H1 (cell line): ENCODE measurements at regions not wholly inside any gene's neighbourhood (a gene's known extent, or its start where the extent isn't known, plus 50 kb on each side); places are given as distances from the start of the nearest gene placed in this dataset.

ENCODE experiments used
- CTCF ChIA-PET: fragments of 300-600 bp; sonication (Branson Sonifier 250); formaldehyde crosslinking; loops from one replicate; lab custom pipeline; 2021; ENCODE audit not compliant: partially characterized antibody; lab: Charles Lee
- POLR2A ChIA-PET: fragments of 300-600 bp; sonication (Branson Sonifier 250); formaldehyde crosslinking; loops from one replicate; lab custom pipeline; 2021; ENCODE audit warnings: inconsistent platforms; ENCODE audit not compliant: partially characterized antibody; lab: Charles Lee
- DNase-seq, 2 experiments: peaks; one replicate each; pipeline versions ENCODE4 v3.0.0 to v3.0.0-alpha.2; 2010 to 2022; ENCODE audit warnings: low spot score in 2 of 2, low read depth in 1 of 2, mixed read lengths in 1 of 2
- FAIRE-seq: peaks from 2 replicates; lab custom pipeline; 2011; peaks lifted over from hg19 to GRCh38; lab: Jason Lieb, UNC
- H2AFZ ChIP-seq: 2 replicates; pipeline ENCODE4 v1.8.1; 2012; ENCODE audit warnings: low read length, inconsistent platforms
- H2AK5ac ChIP-seq: 2 replicates; pipeline ENCODE4 v1.6.1; 2013; ENCODE audit warnings: low read depth, low read length
- H2BK120ac ChIP-seq: replicated peaks from 2 replicates; pipeline ENCODE3; 2013; ENCODE audit warnings: low read depth, low read length, inconsistent platforms
- H2BK12ac ChIP-seq: 2 replicates; pipeline ENCODE4 v1.6.1; 2013; ENCODE audit warnings: low read depth, low read length
- H2BK15ac ChIP-seq: 2 replicates; pipeline ENCODE4 v1.6.1; 2013; ENCODE audit warnings: low read length
- H2BK20ac ChIP-seq: 2 replicates; pipeline ENCODE4 v1.6.1; 2013; ENCODE audit warnings: low read length
- H2BK5ac ChIP-seq: 2 replicates; pipeline ENCODE4 v1.6.1; 2013; ENCODE audit warnings: low read depth, low read length
- H3K14ac ChIP-seq: 2 replicates; pipeline ENCODE4 v1.6.1; 2013; ENCODE audit warnings: inconsistent platforms; ENCODE audit not compliant: insufficient read length
- H3K18ac ChIP-seq: 2 replicates; pipeline ENCODE4 v1.6.1; 2013; ENCODE audit warnings: low read length; ENCODE audit errors: extremely low read depth
- H3K23ac ChIP-seq: 2 replicates; pipeline ENCODE4 v1.6.1; 2013; ENCODE audit warnings: inconsistent platforms; ENCODE audit not compliant: insufficient read length
- H3K23me2 ChIP-seq: 2 replicates; pipeline ENCODE4 v1.6.1; 2013; ENCODE audit warnings: low read depth, low read length
- H3K27ac ChIP-seq: 2 replicates; pipeline ENCODE4 v1.6.1; 2011; ENCODE audit warnings: low read depth, low read length, inconsistent platforms
- H3K27me3 ChIP-seq, 4 experiments: replicated peaks in 1 of 4; 1 replicate in 1 of 4; 2 replicates in 3 of 4; pipeline versions ENCODE4 v1.6.1 to v1.8.1; 2011 to 2013; ENCODE audit warnings: low read length in 3 of 4, mild to moderate bottlenecking in 3 of 4, inconsistent platforms in 2 of 4, mixed read lengths in 2 of 4, moderate library complexity in 1 of 4; ENCODE audit not compliant: control insufficient read depth in 3 of 4, insufficient read depth in 3 of 4; ENCODE audit errors: extremely low read depth in 1 of 4
- H3K36me3 ChIP-seq, 4 experiments: 2 replicates each; pipeline versions ENCODE4 v1.6.1 to v1.8.1; 2011 to 2013; ENCODE audit warnings: mild to moderate bottlenecking in 4 of 4, low read length in 3 of 4, moderate library complexity in 2 of 4, control low read depth in 1 of 4, inconsistent platforms in 1 of 4; ENCODE audit not compliant: insufficient read depth in 4 of 4, control insufficient read depth in 2 of 4
- H3K4ac ChIP-seq: replicated peaks from 2 replicates; pipeline ENCODE3; 2013; ENCODE audit warnings: low read length, low read depth, mixed read lengths, inconsistent platforms; ENCODE audit not compliant: insufficient read length
- H3K4me1 ChIP-seq, 4 experiments: replicated peaks in 1 of 4; 1 replicate in 1 of 4; 2 replicates in 3 of 4; pipeline versions ENCODE4 v1.6.1 to v1.8.1; 2011 to 2013; ENCODE audit warnings: low read length in 3 of 4, inconsistent platforms in 2 of 4, mixed read lengths in 1 of 4; ENCODE audit not compliant: insufficient read depth in 4 of 4, control insufficient read depth in 3 of 4
- H3K4me2 ChIP-seq, 2 experiments: 2 replicates each; pipeline versions ENCODE4 v1.6.1 to v1.8.1; 2011 to 2013; ENCODE audit warnings: low read depth in 2 of 2, low read length in 2 of 2, control low read depth in 1 of 2, inconsistent platforms in 1 of 2, mild to moderate bottlenecking in 1 of 2; ENCODE audit not compliant: insufficient read depth in 1 of 2
- H3K4me3 ChIP-seq, 4 experiments: fragments of 200-600, 300-600 bp in 1 of 4; sonication (generic), shearing (Covaris generic), sonication (Bioruptor Twin) in 1 of 4; 2 replicates each; pipeline versions ENCODE4 v1.5.1 to v1.8.1; 2011 to 2016; ENCODE audit warnings: low read length in 4 of 4, low read depth in 3 of 4, control low read depth in 2 of 4, inconsistent platforms in 2 of 4, mild to moderate bottlenecking in 2 of 4, mixed read lengths in 1 of 4, moderate library complexity in 1 of 4; ENCODE audit not compliant: insufficient read depth in 2 of 4; ENCODE audit errors: extremely low read depth in 1 of 4
- H3K56ac ChIP-seq: replicated peaks from 2 replicates; pipeline ENCODE3; 2013; ENCODE audit warnings: low read depth, mild to moderate bottlenecking, mixed read lengths, low read length, inconsistent platforms; ENCODE audit not compliant: insufficient read length
- H3K79me1 ChIP-seq: 2 replicates; pipeline ENCODE4 v1.6.1; 2013; ENCODE audit warnings: low read depth, low read length, control low read depth
- H3K79me2 ChIP-seq, 2 experiments: 2 replicates each; pipeline versions ENCODE4 v1.6.1 to v1.8.1; 2012 to 2013; ENCODE audit warnings: low read length in 2 of 2, mild to moderate bottlenecking in 2 of 2, inconsistent platforms in 1 of 2; ENCODE audit not compliant: insufficient read depth in 2 of 2, control insufficient read depth in 1 of 2
- H3K9ac ChIP-seq, 4 experiments: replicated peaks in 1 of 4; 1 replicate in 1 of 4; 2 replicates in 3 of 4; pipeline versions ENCODE4 v1.6.1 to v1.8.1; 2011 to 2013; ENCODE audit warnings: low read depth in 3 of 4, low read length in 3 of 4, control low read depth in 2 of 4, mild to moderate bottlenecking in 2 of 4, moderate library complexity in 2 of 4, inconsistent platforms in 1 of 4; ENCODE audit errors: extremely low read depth in 1 of 4
- H3K9me3 ChIP-seq, 2 experiments: 2 replicates each; pipeline versions ENCODE4 v1.6.1 to v1.8.1; 2012 to 2013; ENCODE audit warnings: mild to moderate bottlenecking in 2 of 2, moderate library complexity in 2 of 2, control low read depth in 1 of 2, inconsistent platforms in 1 of 2, low read depth in 1 of 2, low read length in 1 of 2, mixed read lengths in 1 of 2; ENCODE audit not compliant: insufficient read depth in 2 of 2
- H4K20me1 ChIP-seq, 2 experiments: replicated peaks in 1 of 2; 2 replicates each; pipeline versions ENCODE3 to v1.8.1; 2011 to 2013; ENCODE audit warnings: inconsistent platforms in 2 of 2, low read length in 2 of 2, mild to moderate bottlenecking in 1 of 2; ENCODE audit not compliant: insufficient read depth in 2 of 2, control insufficient read depth in 1 of 2
- H4K5ac ChIP-seq: 2 replicates; pipeline ENCODE4 v1.6.1; 2013; ENCODE audit warnings: low read length, low read depth, mixed read lengths, inconsistent platforms; ENCODE audit not compliant: insufficient read length
- H4K8ac ChIP-seq: 2 replicates; pipeline ENCODE4 v1.8.0; 2013; ENCODE audit warnings: mild to moderate bottlenecking, moderate library complexity, low read length, inconsistent platforms; ENCODE audit not compliant: insufficient read depth; ENCODE audit errors: extremely low read depth
- H4K91ac ChIP-seq: replicated peaks from 2 replicates; pipeline ENCODE3; 2013; ENCODE audit warnings: low read length, mixed read lengths, inconsistent platforms; ENCODE audit not compliant: insufficient read length
- CBX5 ChIP-seq: fragments of 300-800, 300-1000 bp; sonication (generic); IDR thresholded peaks from 2 replicates; pipeline ENCODE4 v1.7.1; 2016; ENCODE audit warnings: antibody characterized with exemption, low read length, low read depth
- CEBPB ChIP-seq: IDR thresholded peaks from 2 replicates; pipeline ENCODE4 v1.6.1; 2012; ENCODE audit warnings: low read depth, low read length
- CTCF ChIP-seq, 3 experiments: IDR thresholded peaks; 1 replicate in 2 of 3; 2 replicates in 1 of 3; pipeline versions ENCODE4 v1.5.1 to v1.6.1; 2011; ENCODE audit warnings: low read length in 3 of 3, mild to moderate bottlenecking in 3 of 3, inconsistent platforms in 2 of 3, low read depth in 1 of 3, moderate library complexity in 1 of 3; ENCODE audit not compliant: insufficient read depth in 1 of 3; ENCODE audit errors: control extremely low read depth in 1 of 3
- RAD21 ChIP-seq, 2 experiments: IDR thresholded peaks in 1 of 2; conservative IDR thresholded peaks in 1 of 2; 2 replicates each; pipeline ENCODE4 v1.6.1; 2011; ENCODE audit warnings: low read depth in 2 of 2, low read length in 2 of 2, improper control_type of control experiment in 1 of 2, inconsistent platforms in 1 of 2, mild to moderate bottlenecking in 1 of 2, moderate library complexity in 1 of 2
- TEAD4 ChIP-seq: IDR thresholded peaks from 2 replicates; pipeline ENCODE4 v1.6.1; 2012; ENCODE audit warnings: low read depth, low read length, inconsistent platforms, mixed read lengths
- WGBS, 2 experiments: shearing (Covaris generic) in 1 of 2; methylation state at CpG; one replicate each; pipeline versions ENCODE4 v1.1.6 to v1.1.7; 2013 to 2015; ENCODE audit warnings: low lambda C conversion rate in 2 of 2, mixed read lengths in 2 of 2, inconsistent platforms in 1 of 2, low coverage in 1 of 2, missing lambda C conversion rate in 1 of 2; ENCODE audit not compliant: insufficient replicate concordance in 2 of 2, insufficient coverage in 1 of 2, insufficient read length in 1 of 2; ENCODE audit errors: extremely low coverage in 1 of 2, missing lambda C conversion rate in 1 of 2; 5-methylcytosine and 5-hydroxymethylcytosine counted together

GRCh38 chr6:9250852-9251251 is 815.5 kb upstream of the SLC35B3 start:
- Histone ChIP-seq H2AK5ac (no peak overlapping the region), H2BK120ac (no peak overlapping the region), H3K23me2 (no peaks in the 10 kb centered on the region), H3K4me3 (no peak overlapping the region), H4K5ac (no peak overlapping the region), H2BK5ac (no peak overlapping the region), H3K27ac (no peak overlapping the region), H3K9ac (no peak overlapping the region), H4K8ac (no peak overlapping the region), H3K23ac (no peak overlapping the region), H2AFZ (no peak overlapping the region), H3K4me1 (no peaks in the 10 kb centered on the region), H3K36me3 (no peaks in the 10 kb centered on the region), H3K56ac (no peak overlapping the region), H2BK15ac (no peak overlapping the region), H3K79me1 (no peaks in the 10 kb centered on the region), H3K14ac (no peak overlapping the region), H3K9me3 (no peaks in the 10 kb centered on the region), H3K4ac (no peak overlapping the region), H3K27me3 (no peaks in the 10 kb centered on the region), H3K79me2 (no peaks in the 10 kb centered on the region), H3K4me2 (peak overlapping the region in 1 of 2 experiments; percentile 31; a peak in 2 of 4 replicates), H2BK12ac (no peak overlapping the region), H2BK20ac (no peak overlapping the region), H4K20me1 (no peaks in the 10 kb centered on the region), H4K91ac (no peak overlapping the region), H3K18ac (no peak overlapping the region; the same call in 1 of the 2 replicates)
- ChIA-PET CTCF (interaction anchor here (0.7 to 1.9 kb wide), 15 partner anchors 15 to 1144 kb away, joined by 3 to 10 read pairs (median 3); no protein-coding TSS in a partner anchor), POLR2A (no interaction called here)
- peak; percentile 34 to 64 for DNase-seq
- TF ChIP-seq TEAD4 (0 out of 2 replicates have a peak, but pooled peaks have one; percentile 47), RAD21 (IDR thresholded peaks at IDR 0.05 in 1 of 2, conservative IDR thresholded peaks at IDR 0.05 in 1 of 2; ENCODE audit: low read depth in 2 of 2, low read length in 2 of 2) (peak; percentile 96 to 97), CTCF (IDR thresholded peaks at IDR 0.05; ENCODE audit: control extremely low read depth in 1 of 3, insufficient read depth in 1 of 3, low read depth in 1 of 3, low read length in 3 of 3) (peak; percentile 68 to 89 (median 75)), CBX5 (no peak), CEBPB (peak; percentile 63; the same call in 1 of the 2 replicates)
- FAIRE-seq: peak; percentile 99
- WGBS, 2 experiments: 13% methylated on average over 9 of the region's 9 CpGs; no CpG with 5 or more reads in 1 of the 2 experiments
